A673 (cell line): ENCODE measurements at regions not wholly inside any gene's neighbourhood (a gene's known extent, or its start where the extent isn't known, plus 50 kb on each side); places are given as distances from the start of the nearest gene placed in this dataset.
"Not testable (repeated sequence)": the region's sequence is repeated elsewhere in the genome, so short reads cannot be mapped to it uniquely, and the experiment has no call there.

ENCODE experiments used
- EZH2 ChIP-seq: fragments of 200-600 bp; sonication (generic); IDR thresholded peaks from 2 replicates; pipeline ENCODE4 v1.6.1; 2017; ENCODE audit warnings: borderline replicate concordance, low read depth, mild to moderate bottlenecking, mixed read lengths, antibody characterized with exemption, low read length; ENCODE audit not compliant: poor library complexity, severe bottlenecking
- TF ChIP-seq, protein P1 (sequence below): fragments of 300-800, 200-600 bp; sonication (generic); conservative IDR thresholded peaks from 2 replicates; pipeline ENCODE4 v1.5.1; 2017; ENCODE audit warnings: low read depth, mild to moderate bottlenecking, antibody characterized with exemption, low read length, moderate library complexity, mixed read lengths

GRCh38 chr5:3445517-3445916 lies 150.1 kb upstream of the IRX1 start:
- TF ChIP-seq, protein P1, sequence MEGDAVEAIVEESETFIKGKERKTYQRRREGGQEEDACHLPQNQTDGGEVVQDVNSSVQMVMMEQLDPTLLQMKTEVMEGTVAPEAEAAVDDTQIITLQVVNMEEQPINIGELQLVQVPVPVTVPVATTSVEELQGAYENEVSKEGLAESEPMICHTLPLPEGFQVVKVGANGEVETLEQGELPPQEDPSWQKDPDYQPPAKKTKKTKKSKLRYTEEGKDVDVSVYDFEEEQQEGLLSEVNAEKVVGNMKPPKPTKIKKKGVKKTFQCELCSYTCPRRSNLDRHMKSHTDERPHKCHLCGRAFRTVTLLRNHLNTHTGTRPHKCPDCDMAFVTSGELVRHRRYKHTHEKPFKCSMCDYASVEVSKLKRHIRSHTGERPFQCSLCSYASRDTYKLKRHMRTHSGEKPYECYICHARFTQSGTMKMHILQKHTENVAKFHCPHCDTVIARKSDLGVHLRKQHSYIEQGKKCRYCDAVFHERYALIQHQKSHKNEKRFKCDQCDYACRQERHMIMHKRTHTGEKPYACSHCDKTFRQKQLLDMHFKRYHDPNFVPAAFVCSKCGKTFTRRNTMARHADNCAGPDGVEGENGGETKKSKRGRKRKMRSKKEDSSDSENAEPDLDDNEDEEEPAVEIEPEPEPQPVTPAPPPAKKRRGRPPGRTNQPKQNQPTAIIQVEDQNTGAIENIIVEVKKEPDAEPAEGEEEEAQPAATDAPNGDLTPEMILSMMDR = not testable (repeated sequence)
- TF ChIP-seq EZH2 = not testable (repeated sequence)
